Left ventricle myocardium superior (tissue), 1 donor: ENCODE measurements at regions not wholly inside any gene's neighbourhood (a gene's known extent, or its start where the extent isn't known, plus 50 kb on each side); places are given as distances from the start of the nearest gene placed in this dataset.
"Not testable (repeated sequence)": the region's sequence is repeated elsewhere in the genome, so short reads cannot be mapped to it uniquely, and the experiment has no call there.

Source experiments
- ATAC-seq: fragments of 200-7000 bp; cut with Tn5 transposase; one replicate; pipeline ENCODE4 v1.9.1; 2020; ENCODE audit warnings: mild to moderate bottlenecking, moderate library complexity
- DNase-seq: peaks from one replicate; pipeline ENCODE4 v3.0.0-alpha.2; 2020
- intact Hi-C: fragments of 100-400 bp; cut with micrococcal nuclease; formaldehyde crosslinking; loops from one replicate; pipeline ENCODE4 v1.11.0; 2022
- donor health status: DM: no; HTN: yes; CAD: no; lungs with severe emphysema.

DNA sequence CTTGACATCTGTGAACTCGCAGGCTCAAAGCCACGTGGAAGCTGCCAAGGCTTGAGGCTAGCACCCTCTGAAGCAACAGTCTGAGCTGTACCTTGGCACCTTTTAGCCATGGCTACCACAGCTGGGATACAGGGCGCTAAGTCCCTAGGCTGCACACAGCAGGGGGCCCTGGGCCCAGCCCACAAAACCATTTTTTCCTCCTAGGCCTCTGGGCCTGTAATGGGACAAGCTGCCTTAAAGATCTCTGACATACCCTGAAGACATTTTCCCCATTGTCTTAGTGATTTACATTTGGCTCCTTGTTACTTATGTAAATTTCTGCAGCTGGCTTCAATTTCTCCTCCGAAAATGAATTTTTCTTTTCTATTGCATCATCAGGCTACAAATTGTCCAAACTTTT, 455.9 kb downstream of the TDRD3 start:
- no peak for DNase-seq
- intact Hi-C loops, result no loop called here
- ATAC-seq, result no peak

DNA sequence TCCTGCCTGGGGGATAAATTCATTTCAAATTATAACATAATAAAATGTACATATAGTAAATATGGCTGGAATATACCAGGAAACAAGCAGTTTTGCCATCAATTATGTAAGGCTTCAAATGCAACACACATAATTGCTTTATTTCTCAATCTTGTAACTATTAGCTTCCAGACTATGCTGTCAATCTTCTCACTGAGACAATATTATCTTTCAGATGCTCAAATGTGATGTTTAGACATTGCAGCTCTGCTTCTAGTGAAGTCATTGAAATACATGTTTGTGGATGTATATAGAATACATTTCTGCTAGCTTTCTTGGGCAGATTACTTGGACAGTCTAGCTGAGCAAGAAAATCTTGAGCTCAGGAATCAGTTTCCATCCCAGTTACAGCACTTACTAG, 454.4 kb downstream of the TDRD3 start:
- DNase-seq (no peak), ATAC-seq (no peak)
- intact Hi-C loops, result no loop called here

DNA sequence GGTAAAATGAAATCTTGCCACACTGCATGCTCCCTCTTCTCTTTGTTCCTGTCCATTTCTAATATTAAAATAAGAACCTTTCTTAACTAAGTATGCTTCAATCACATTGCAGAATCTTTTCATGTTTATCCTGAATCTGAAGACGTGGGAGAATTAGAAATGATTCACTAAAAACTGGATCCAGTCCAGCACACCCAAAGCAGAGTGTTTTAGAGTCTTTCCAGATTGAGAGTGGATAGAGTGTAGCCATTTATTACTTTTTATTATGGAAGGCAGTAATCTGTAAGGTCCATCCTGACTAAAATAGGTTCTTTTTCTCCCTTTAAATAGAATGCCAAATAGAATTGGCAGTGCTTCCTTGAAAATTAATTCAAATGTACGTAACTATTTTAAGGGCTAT, 453.5 kb downstream of the TDRD3 start:
- ATAC-seq (no peak), DNase-seq (no peak)
- intact Hi-C loops, result no loop called here

- intact Hi-C loops, result no loop called here
- DNase-seq, result no peak
- no peak for ATAC-seq
Observed at GRCh38 chr13:60838581-60838980, 441.6 kb downstream of the TDRD3 start.

DNA sequence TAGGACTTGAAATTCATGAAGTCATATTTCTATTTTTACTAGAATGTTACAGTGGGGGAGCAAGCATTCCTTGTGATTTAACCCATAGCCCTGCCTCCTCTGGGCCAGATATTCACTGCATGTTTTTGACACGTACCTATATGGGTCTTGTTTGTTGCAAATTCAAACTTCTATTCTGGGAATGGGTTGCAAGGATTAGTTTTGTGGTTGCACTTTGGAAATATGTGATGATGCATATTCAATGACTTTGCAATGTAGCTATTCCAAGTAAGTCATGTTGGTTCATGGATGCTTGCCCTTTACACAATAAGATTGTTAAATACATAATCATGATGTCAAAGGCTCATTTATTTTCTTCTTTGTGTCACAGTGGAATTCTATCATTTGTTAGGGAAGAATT, 440.8 kb downstream of the TDRD3 start:
- intact Hi-C loops, result no loop called here
- DNase-seq (no peak), ATAC-seq (no peak)

- no peak for ATAC-seq
Observed at GRCh38 chr13:60836821-60837220, 439.8 kb downstream of the TDRD3 start.

GRCh38 chr13:60811581-60811980, 414.6 kb downstream of the TDRD3 start:
- intact Hi-C loops, result no loop called here
- DNase-seq (no peak), ATAC-seq (no peak)

More at GRCh38 chr13:60836821-60837220, 439.8 kb downstream of the TDRD3 start:
- intact Hi-C loops, result no loop called here
- no peak for DNase-seq

DNA sequence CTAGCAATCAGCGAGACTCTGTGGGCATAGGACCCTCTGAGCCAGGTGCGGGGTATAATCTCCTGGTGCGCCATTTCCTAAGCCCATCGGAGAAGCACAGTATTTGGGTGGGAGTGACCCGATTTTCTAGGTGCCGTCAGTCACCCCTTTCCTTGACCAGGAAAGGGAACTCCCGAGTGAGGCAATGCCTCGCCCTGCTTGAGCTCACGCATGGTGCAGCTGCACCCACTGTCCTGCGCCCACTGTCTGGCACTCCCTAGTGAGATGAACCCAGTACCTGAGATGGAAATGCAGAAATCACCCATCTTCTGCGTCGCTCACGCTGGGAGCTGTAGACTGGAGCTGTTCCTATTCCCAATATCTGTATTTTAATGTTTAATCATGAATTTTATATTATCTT, 408.6 kb downstream of the TDRD3 start:
- intact Hi-C loops, ATAC-seq, DNase-seq: not testable (repeated sequence)

GRCh38 chr13:60798503-60798902, 401.5 kb downstream of the TDRD3 start:
- ATAC-seq (no peak), DNase-seq (no peak)
- intact Hi-C loops, result no loop called here

DNA sequence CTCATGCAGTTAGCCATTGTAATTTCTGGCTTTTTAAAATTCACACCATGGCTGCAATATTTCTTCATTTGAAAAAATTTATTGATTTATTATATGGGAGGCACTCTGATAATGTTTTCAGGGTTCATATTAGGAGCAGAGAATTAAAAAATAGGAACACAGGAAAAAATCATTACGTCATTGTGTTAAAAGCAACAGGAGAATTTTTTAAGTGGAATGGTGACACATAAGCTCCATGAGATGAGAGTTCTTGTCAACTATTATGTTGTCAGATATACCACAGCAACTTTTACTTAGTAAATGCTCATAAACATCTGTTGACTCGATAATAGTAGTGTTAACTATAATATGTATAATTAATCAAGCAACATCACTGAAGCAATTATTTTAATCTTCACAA, 400.1 kb downstream of the TDRD3 start:
- intact Hi-C loops, result no loop called here
- ATAC-seq (no peak), DNase-seq (no peak)

DNA sequence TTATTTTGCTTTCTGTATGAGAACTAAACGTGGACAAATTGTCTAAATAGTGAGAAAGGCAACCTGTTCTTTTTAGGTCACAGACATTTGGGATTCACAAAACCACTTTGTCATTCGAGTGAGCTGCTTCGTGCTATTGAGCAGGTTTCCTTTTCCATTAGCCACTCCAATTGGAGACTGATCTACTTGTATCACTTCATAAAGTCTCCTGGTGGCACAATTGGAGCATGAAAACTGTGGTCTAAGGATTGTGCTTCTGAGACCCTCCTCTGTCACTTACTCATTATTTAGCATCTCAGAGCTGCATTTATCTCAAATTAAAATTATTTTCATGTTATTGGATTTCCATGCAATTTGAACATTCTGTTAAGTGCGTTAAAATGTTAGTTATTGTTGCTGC, 397.7 kb downstream of the TDRD3 start:
- ATAC-seq, result no peak
- intact Hi-C loops, result no loop called here
- DNase-seq, result no peak

GRCh38 chr13:60790620-60791019, 393.6 kb downstream of the TDRD3 start:
- ATAC-seq, result peak; percentile 41
- intact Hi-C loops, result no loop called here
- DNase-seq, result no peak

GRCh38 chr13:60788156-60788829, 391.3 kb downstream of the TDRD3 start:
- DNase-seq, result peak; percentile 45
- peak; percentile 83 for ATAC-seq
- intact Hi-C loops, result no loop called here

- ATAC-seq, result no peak
- intact Hi-C loops, result no loop called here
- DNase-seq, result no peak
Observed at GRCh38 chr13:60787083-60787482, 390.1 kb downstream of the TDRD3 start.

GRCh38 chr13:60772726-60773125, 375.7 kb downstream of the TDRD3 start:
- intact Hi-C loops, result no loop called here
- ATAC-seq, result no peak
- no peak for DNase-seq

DNA sequence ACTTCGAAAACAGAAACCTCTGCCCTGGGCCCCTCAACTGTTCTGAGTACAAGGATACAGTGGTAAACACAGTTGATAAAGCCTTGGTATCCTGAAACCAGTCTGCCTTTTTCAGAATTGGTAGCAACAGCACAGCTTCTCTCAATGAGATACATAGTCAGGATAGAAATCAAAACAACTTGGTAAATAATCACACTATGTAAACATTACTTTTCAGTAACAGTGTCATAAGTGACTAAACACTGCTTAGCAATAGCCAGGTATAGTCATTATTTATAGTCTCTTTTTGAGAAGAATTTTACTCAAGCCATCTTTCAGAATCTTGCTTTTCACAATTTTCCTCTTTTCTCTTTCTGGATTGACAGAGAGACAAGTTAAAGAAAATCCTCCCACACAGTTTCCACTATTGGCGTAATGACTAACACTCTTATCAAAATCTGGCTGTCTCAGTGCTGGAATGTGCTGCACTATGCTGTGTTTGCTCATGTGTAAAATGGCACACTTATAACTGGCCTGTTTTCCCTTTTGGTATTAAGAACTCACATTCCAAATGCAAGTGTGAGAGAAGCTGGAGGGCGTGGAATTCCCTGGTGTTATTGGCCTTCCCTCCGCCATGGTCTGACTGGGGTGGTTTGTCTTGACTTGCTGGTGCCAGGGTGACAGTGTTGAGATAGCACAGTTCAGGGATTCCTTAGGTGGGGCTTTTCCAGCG, 368.8 kb downstream of the TDRD3 start:
- DNase-seq, result no peak
- ATAC-seq, result peak; percentile 90
- intact Hi-C loops, result no loop called here

GRCh38 chr13:60759499-60759898, 362.5 kb downstream of the TDRD3 start:
- DNase-seq, result no peak
- intact Hi-C loops, result no loop called here
- ATAC-seq, result no peak

- intact Hi-C loops, result no loop called here
- ATAC-seq, result no peak
- DNase-seq, result no peak
Observed at GRCh38 chr13:60758637-60759036, 361.6 kb downstream of the TDRD3 start.

DNA sequence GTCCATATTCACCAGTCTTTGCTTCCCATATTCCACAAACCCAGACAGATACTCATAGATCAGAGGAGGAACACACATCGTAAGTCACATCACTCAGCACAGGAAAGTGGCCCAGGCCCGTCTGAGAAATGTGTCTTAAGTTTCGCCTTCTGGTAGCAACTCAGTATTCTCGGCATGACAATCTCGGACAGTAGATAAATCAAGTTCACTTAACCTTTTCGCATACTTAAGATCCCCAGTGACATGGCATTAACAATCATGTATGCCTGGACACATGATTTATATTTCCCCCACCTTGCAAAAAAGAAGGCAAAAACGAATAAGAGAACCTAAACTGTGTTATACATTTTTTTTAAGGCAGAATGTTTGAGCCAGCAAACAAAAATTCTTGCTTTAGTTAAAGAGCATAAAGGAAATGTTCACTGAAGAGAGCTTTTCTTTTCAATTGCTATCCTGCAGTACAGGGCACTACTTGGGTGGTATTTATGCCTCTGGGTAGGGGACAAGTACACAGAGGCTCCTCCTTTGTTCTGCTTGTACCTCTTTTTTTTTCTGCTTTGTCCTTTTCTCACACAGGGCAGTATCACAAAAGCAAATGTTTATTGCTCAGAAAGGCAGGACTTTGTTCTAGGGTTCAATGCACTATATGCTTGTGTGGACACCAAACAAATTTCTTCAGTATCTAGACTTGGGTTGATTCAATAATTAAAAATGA, 360.6 kb downstream of the TDRD3 start:
- ATAC-seq, result no peak
- intact Hi-C loops, result no loop called here
- no peak for DNase-seq

GRCh38 chr13:60756306-60756705, 359.3 kb downstream of the TDRD3 start:
- intact Hi-C loops, result no loop called here

More at GRCh38 chr13:60756306-60756705, 359.3 kb downstream of the TDRD3 start:
- DNase-seq (no peak), ATAC-seq (no peak)
